Gastroesophageal sphincter (tissue), 4 donors: ENCODE measurements at regions not wholly inside any gene's neighbourhood (a gene's known extent, or its start where the extent isn't known, plus 50 kb on each side); places are given as distances from the start of the nearest gene placed in this dataset.

ENCODE experiments used
- ATAC-seq: fragments of 150-250 bp; one replicate; pipeline ENCODE4 v1.9.1; 2016; ENCODE audit warnings: mild to moderate bottlenecking, moderate library complexity
- H3K27ac ChIP-seq, 4 donors: fragments of 200-600 bp; sonication (generic) in 3 of 4; 1 replicate in 3 of 4; 2 replicates in 1 of 4; pipeline ENCODE4 v1.5.1; 2016 to 2019
- H3K27me3 ChIP-seq: fragments of 200-600 bp; sonication (generic); one replicate; pipeline ENCODE4 v1.5.1; 2019
- H3K36me3 ChIP-seq, 2 donors: fragments of 200-600 bp; sonication (generic); one replicate each; pipeline ENCODE4 v1.5.1; 2019; ENCODE audit warnings: control low read depth in 1 of 2
- H3K4me1 ChIP-seq, 3 donors: fragments of 200-600 bp; sonication (generic); 1 replicate in 2 of 3; 2 replicates in 1 of 3; pipeline ENCODE4 v1.5.1; 2016 to 2019; ENCODE audit warnings: control low read depth in 2 of 3
- H3K4me3 ChIP-seq, 2 donors: fragments of 200-600 bp; sonication (generic); one replicate each; pipeline ENCODE4 v1.5.1; 2019; ENCODE audit warnings: mild to moderate bottlenecking in 1 of 2, moderate library complexity in 1 of 2
- H3K9me3 ChIP-seq, 3 donors: fragments of 200-600 bp; sonication (generic); one replicate each; pipeline ENCODE4 v1.5.1; 2017 to 2019; ENCODE audit warnings: control low read depth in 2 of 3
- CTCF ChIP-seq, 4 experiments: fragments of 200-600 bp in 2 of 4; fragments of 450-650 bp in 2 of 4; sonication (generic) in 1 of 4; IDR thresholded peaks; one replicate each; pipeline ENCODE4 v1.5.1; 2017 to 2019; ENCODE audit warnings: antibody characterized with exemption in 4 of 4, mild to moderate bottlenecking in 2 of 4, moderate library complexity in 2 of 4
- EP300 ChIP-seq: sonication (generic); formaldehyde crosslinking; IDR thresholded peaks from one replicate; pipeline ENCODE4 v1.6.1; 2017; ENCODE audit warnings: antibody characterized with exemption, mild to moderate bottlenecking
- POLR2A ChIP-seq, 2 donors: fragments of 450-650 bp; IDR thresholded peaks; one replicate each; pipeline ENCODE4 v1.6.1; 2017; ENCODE audit warnings: antibody characterized with exemption in 2 of 2, mild to moderate bottlenecking in 2 of 2, moderate library complexity in 1 of 2
- POLR2AphosphoS5 ChIP-seq: sonication (generic); formaldehyde crosslinking; IDR thresholded peaks from one replicate; pipeline ENCODE4 v1.6.1; 2017; ENCODE audit warnings: antibody characterized with exemption
- WGBS, 2 donors: methylation state at CpG; one replicate each; pipeline ENCODE4 v1.1.5; 2018; ENCODE audit warnings: low coverage in 1 of 2; 5-methylcytosine and 5-hydroxymethylcytosine counted together

GRCh38 chr16:73384506-73385089 is 336.7 kb upstream of the ZFHX3 start:
- no peaks in the 10 kb centered on the region for H3K36me3 ChIP-seq
- ATAC-seq = no peak
- TF ChIP-seq POLR2AphosphoS5 = no peak
- TF ChIP-seq CTCF (IDR thresholded peaks at IDR 0.05) = no peak
- H3K9me3 ChIP-seq = no peaks in the 10 kb centered on the region
- no peak overlapping the region for H3K27ac ChIP-seq
- no peaks in the 10 kb centered on the region for H3K4me1 ChIP-seq
- H3K27me3 ChIP-seq = no peaks in the 10 kb centered on the region
- no peak overlapping the region for H3K4me3 ChIP-seq
- 73 to 86% methylated on average over 3 to 5 of the region's 5 CpGs for WGBS, 2 donors

GRCh38 chr16:73383988-73384365 is 336.0 kb upstream of the ZFHX3 start:
- no peak overlapping the region for H3K27ac ChIP-seq
- H3K27me3 ChIP-seq = no peaks in the 10 kb centered on the region
- no peak for TF ChIP-seq POLR2AphosphoS5
- no peak for ATAC-seq
- no peaks in the 10 kb centered on the region for H3K4me1 ChIP-seq
- H3K36me3 ChIP-seq = no peaks in the 10 kb centered on the region
- WGBS, 2 donors = 65 to 71% methylated on average over 3 of the region's 3 CpGs
- H3K4me3 ChIP-seq = no peak overlapping the region
- no peaks in the 10 kb centered on the region for H3K9me3 ChIP-seq

- no peak for ATAC-seq
- Histone ChIP-seq H3K9me3 (no peaks in the 10 kb centered on the region), H3K36me3 (no peaks in the 10 kb centered on the region), H3K4me1 (no peaks in the 10 kb centered on the region), H3K27me3 (no peaks in the 10 kb centered on the region), H3K4me3 (no peak overlapping the region), H3K27ac (no peak overlapping the region)
- WGBS, 2 donors = 86 to 93% methylated on average over 3 to 11 of the region's 21 CpGs
- TF ChIP-seq POLR2A (IDR thresholded peaks at IDR 0.05) = no peak
- no peak for TF ChIP-seq EP300
- TF ChIP-seq POLR2AphosphoS5 = no peak
- TF ChIP-seq CTCF (IDR thresholded peaks at IDR 0.05) = no peak
Measured at GRCh38 chr16:73383195-73383987, 335.5 kb upstream of the ZFHX3 start.

- Histone ChIP-seq H3K9me3 (no peaks in the 10 kb centered on the region), H3K27me3 (peaks cover 5% of the 10 kb centered on the region), H3K27ac (no peak overlapping the region), H3K36me3 (no peaks in the 10 kb centered on the region), H3K4me3 (no peak overlapping the region), H3K4me1 (no peaks in the 10 kb centered on the region)
- TF ChIP-seq CTCF (IDR thresholded peaks at IDR 0.05) = no peak
- no peak for TF ChIP-seq EP300
- no peak for TF ChIP-seq POLR2AphosphoS5
- no peak for TF ChIP-seq POLR2A (IDR thresholded peaks at IDR 0.05)
- no peak for ATAC-seq
- WGBS, 2 donors = 84 to 87% methylated on average over 4 of the region's 4 CpGs
Measured at GRCh38 chr16:73378471-73378870, 330.5 kb upstream of the ZFHX3 start.

- WGBS, 2 donors = 83 to 89% methylated on average over 6 to 9 of the region's 9 CpGs
- H3K36me3 ChIP-seq = no peaks in the 10 kb centered on the region
- no peak for ATAC-seq
Measured at GRCh38 chr16:73371584-73372319, 323.8 kb upstream of the ZFHX3 start.

More at GRCh38 chr16:73371584-73372319, 323.8 kb upstream of the ZFHX3 start:
- Histone ChIP-seq H3K27ac (no peak overlapping the region), H3K9me3 (no peaks in the 10 kb centered on the region), H3K27me3 (peaks cover 21% of the 10 kb centered on the region), H3K4me1 (no peaks in the 10 kb centered on the region), H3K4me3 (no peak overlapping the region)
- TF ChIP-seq POLR2AphosphoS5 = no peak
- TF ChIP-seq POLR2A (IDR thresholded peaks at IDR 0.05) = no peak
- no peak for TF ChIP-seq CTCF (IDR thresholded peaks at IDR 0.05)
- TF ChIP-seq EP300 = no peak
